Lung (tissue), 11 donors: ENCODE measurements at regions not wholly inside any gene's neighbourhood (a gene's known extent, or its start where the extent isn't known, plus 50 kb on each side); places are given as distances from the start of the nearest gene placed in this dataset.
A peak's percentile ranks its signal among the peaks of the same experiment; 100 is the strongest.

ENCODE experiments used
- ATAC-seq: fragments of 200-7000 bp; cut with Tn5 transposase; one replicate; pipeline ENCODE4 v1.9.1; 2020; ENCODE audit warnings: moderate number of reproducible peaks; ENCODE audit not compliant: insufficient read depth, low FRiP score
- DNase-seq, 3 donors: peaks; one replicate each; pipeline ENCODE4 v3.0.0-alpha.2; 2013 to 2017
- H3K27ac ChIP-seq, 2 donors: one replicate each; pipeline ENCODE4 v1.5.1; 2013; ENCODE audit warnings: mild to moderate bottlenecking in 2 of 2, moderate library complexity in 2 of 2, control low read depth in 1 of 2, inconsistent platforms in 1 of 2, low read depth in 1 of 2, low read length in 1 of 2
- H3K27me3 ChIP-seq, 3 donors: one replicate each; pipeline ENCODE4 v1.5.1; 2013; ENCODE audit warnings: low read length in 2 of 3; ENCODE audit not compliant: control insufficient read depth in 3 of 3, insufficient read depth in 3 of 3
- H3K36me3 ChIP-seq, 4 donors: one replicate each; pipeline ENCODE4 v1.5.1; 2013; ENCODE audit warnings: low read length in 4 of 4, mild to moderate bottlenecking in 1 of 4, moderate library complexity in 1 of 4; ENCODE audit not compliant: control insufficient read depth in 4 of 4, insufficient read depth in 4 of 4
- H3K4me1 ChIP-seq, 5 donors: one replicate each; pipeline ENCODE4 v1.5.1; 2013; ENCODE audit warnings: low read length in 5 of 5, mild to moderate bottlenecking in 2 of 5, moderate library complexity in 1 of 5; ENCODE audit not compliant: control insufficient read depth in 5 of 5, insufficient read depth in 5 of 5
- H3K4me3 ChIP-seq: one replicate; pipeline ENCODE4 v1.5.1; 2013; ENCODE audit warnings: mild to moderate bottlenecking, control low read depth, moderate library complexity
- H3K9ac ChIP-seq, 2 donors: one replicate each; pipeline ENCODE4 v1.5.1; 2013; ENCODE audit warnings: low read length in 2 of 2, control low read depth in 1 of 2; ENCODE audit not compliant: insufficient read depth in 1 of 2
- H3K9me3 ChIP-seq, 4 donors: one replicate each; pipeline ENCODE4 v1.5.1; 2013; ENCODE audit warnings: low read length in 3 of 4, mild to moderate bottlenecking in 1 of 4, moderate library complexity in 1 of 4; ENCODE audit not compliant: control insufficient read depth in 4 of 4, insufficient read depth in 3 of 4
- WGBS, 2 donors: extraction: QIAGEN DNeasy Blood & Tissue Kit; methylation state at CpG; one replicate each; pipeline ENCODE4 v1.1.7; 2013; 5-methylcytosine and 5-hydroxymethylcytosine counted together
- TF ChIP-seq, protein P1 (sequence below): IDR thresholded peaks from 2 replicates; pipeline ENCODE4 v1.5.1; 2012; ENCODE audit warnings: mild to moderate bottlenecking; ENCODE audit errors: control extremely low read depth, extremely low read depth
- donor health status: control.
- donor health status: control.
- donor health status: Bipolar disorder and iron deficiency.
- donor health status: healthy.
- donor health status: DM: yes; HTN: yes; CAD: no.

DNA sequence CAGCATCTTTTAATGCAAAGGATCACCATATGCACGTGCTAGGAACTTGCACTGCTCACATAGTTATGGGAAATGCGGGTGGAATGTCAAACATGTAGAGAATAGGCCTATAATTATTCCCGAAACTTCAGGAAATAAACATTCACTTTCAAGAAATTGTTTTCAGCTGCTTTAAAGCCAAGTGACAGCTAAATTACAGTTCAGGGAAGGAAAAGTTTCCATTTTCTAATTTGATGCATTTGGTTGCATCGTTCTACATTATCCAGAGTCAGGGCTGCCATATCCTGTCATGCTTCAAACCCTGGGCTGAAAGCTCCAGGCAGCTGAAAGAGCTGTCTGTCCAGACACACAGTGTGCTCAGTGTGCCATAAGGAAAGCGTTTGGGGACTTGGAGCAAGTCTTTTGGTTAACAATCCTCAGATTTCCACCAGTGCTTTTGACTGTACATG lies 518.1 kb downstream of the CSNK1G3 start:
- H3K27me3 ChIP-seq = no peaks in the 10 kb centered on the region
- H3K4me3 ChIP-seq = no peak overlapping the region
- no peak overlapping the region for H3K27ac ChIP-seq
- ATAC-seq (no peak), DNase-seq (peak in 2 of 3 donors; percentile 50 to 65)
- H3K9me3 ChIP-seq = no peaks in the 10 kb centered on the region
- no peak overlapping the region for H3K9ac ChIP-seq
- 72 to 87% methylated on average over 5 of the region's 5 CpGs for WGBS, 2 donors
- no peaks in the 10 kb centered on the region for H3K36me3 ChIP-seq
- peaks cover 0 to 8% (median 1%) of the 10 kb centered on the region in 5 donors for H3K4me1 ChIP-seq
- TF ChIP-seq, protein P1, sequence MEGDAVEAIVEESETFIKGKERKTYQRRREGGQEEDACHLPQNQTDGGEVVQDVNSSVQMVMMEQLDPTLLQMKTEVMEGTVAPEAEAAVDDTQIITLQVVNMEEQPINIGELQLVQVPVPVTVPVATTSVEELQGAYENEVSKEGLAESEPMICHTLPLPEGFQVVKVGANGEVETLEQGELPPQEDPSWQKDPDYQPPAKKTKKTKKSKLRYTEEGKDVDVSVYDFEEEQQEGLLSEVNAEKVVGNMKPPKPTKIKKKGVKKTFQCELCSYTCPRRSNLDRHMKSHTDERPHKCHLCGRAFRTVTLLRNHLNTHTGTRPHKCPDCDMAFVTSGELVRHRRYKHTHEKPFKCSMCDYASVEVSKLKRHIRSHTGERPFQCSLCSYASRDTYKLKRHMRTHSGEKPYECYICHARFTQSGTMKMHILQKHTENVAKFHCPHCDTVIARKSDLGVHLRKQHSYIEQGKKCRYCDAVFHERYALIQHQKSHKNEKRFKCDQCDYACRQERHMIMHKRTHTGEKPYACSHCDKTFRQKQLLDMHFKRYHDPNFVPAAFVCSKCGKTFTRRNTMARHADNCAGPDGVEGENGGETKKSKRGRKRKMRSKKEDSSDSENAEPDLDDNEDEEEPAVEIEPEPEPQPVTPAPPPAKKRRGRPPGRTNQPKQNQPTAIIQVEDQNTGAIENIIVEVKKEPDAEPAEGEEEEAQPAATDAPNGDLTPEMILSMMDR = no peak

DNA sequence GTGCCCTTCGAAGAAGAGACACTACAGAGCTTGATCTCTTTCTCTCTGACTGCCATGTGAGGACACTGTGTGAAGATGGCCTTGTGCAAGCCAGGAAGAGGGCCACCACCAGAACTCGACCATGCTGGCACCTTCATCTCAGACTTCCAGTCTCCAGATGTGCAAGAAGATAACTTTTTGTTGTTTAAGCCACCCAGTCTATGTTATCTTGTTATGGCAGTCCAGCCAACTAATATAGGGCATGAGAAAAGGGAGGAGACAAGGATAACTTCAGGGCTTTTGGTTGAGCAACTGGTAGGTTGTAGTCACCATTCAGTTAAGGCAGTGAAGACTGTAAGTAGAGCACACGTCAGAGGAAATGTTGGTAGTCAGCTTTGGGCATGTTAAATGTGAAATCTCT lies 515.5 kb downstream of the CSNK1G3 start:
- Histone ChIP-seq H3K9ac (no peak overlapping the region), H3K27me3 (no peaks in the 10 kb centered on the region), H3K9me3 (no peaks in the 10 kb centered on the region), H3K27ac (no peak overlapping the region), H3K4me1 (peaks cover 0 to 15% (median 1%) of the 10 kb centered on the region in 5 donors), H3K36me3 (no peaks in the 10 kb centered on the region), H3K4me3 (no peak overlapping the region)
- DNase-seq (no peak), ATAC-seq (no peak)
- TF ChIP-seq, protein P1 = no peak
- 87 to 88% methylated on average over 3 of the region's 3 CpGs for WGBS, 2 donors

- Histone ChIP-seq H3K27ac (no peak overlapping the region), H3K4me1 (peaks cover 0 to 14% (median 1%) of the 10 kb centered on the region in 5 donors), H3K4me3 (no peak overlapping the region), H3K36me3 (no peaks in the 10 kb centered on the region), H3K27me3 (no peaks in the 10 kb centered on the region), H3K9ac (no peak overlapping the region), H3K9me3 (no peaks in the 10 kb centered on the region)
- TF ChIP-seq, protein P1 = no peak
- DNase-seq (peak in 1 of 3 donors; percentile 37), ATAC-seq (no peak)
- 73 to 76% methylated on average over 6 of the region's 6 CpGs for WGBS, 2 donors
Measured at GRCh38 chr5:124025306-124025845, 513.4 kb downstream of the CSNK1G3 start.

DNA sequence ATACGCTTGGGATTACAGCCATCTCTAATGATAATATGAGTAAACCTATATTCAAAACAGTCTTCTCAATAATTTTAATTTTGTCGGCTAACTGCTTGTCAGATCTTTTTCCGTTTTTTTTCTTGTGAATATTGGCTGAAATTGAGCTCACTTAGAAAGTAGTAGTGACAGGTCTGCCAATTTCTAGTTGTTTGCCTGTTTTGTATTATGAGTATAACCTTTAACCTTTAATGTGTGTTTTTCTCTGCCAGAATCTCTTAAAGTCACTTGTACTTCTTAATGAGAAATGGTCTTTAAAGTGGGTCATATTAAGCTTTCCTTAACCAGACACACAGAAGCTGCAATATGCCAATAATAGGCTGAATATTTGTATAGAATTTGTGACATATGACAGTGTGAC lies 511.0 kb downstream of the CSNK1G3 start:
- Histone ChIP-seq H3K4me3 (no peak overlapping the region), H3K4me1 (peaks cover 0 to 7% (median 0%) of the 10 kb centered on the region in 5 donors), H3K9ac (no peak overlapping the region), H3K27ac (no peak overlapping the region), H3K9me3 (peaks cover 0 to 4% (median 0%) of the 10 kb centered on the region in 4 donors), H3K27me3 (no peaks in the 10 kb centered on the region), H3K36me3 (no peaks in the 10 kb centered on the region)
- 80 to 88% methylated on average over 3 of the region's 3 CpGs for WGBS, 2 donors
- ATAC-seq = no peak
- TF ChIP-seq, protein P1 = no peak
- no peak for DNase-seq
